Heart left ventricle (tissue), 16 donors: ENCODE measurements at regions not wholly inside any gene's neighbourhood (a gene's known extent, or its start where the extent isn't known, plus 50 kb on each side); places are given as distances from the start of the nearest gene placed in this dataset.

Experiments used
- ATAC-seq, 4 donors: fragments of 200-7000 bp; cut with Tn5 transposase; one replicate each; pipeline ENCODE4 v1.9.1; 2020 to 2022; ENCODE audit warnings: moderate library complexity in 4 of 4, mild to moderate bottlenecking in 3 of 4, moderate number of reproducible peaks in 1 of 4
- DNase-seq, 5 donors: peaks; one replicate each; pipeline ENCODE4 v3.0.0-alpha.2; 2020
- H3K27ac ChIP-seq, 12 donors: fragments of 200-600 bp; sonication (generic) in 4 of 12; one replicate each; pipeline versions ENCODE4 v1.5.0 to v1.8.0; 2016 to 2022; ENCODE audit warnings: mild to moderate bottlenecking in 2 of 12
- H3K27me3 ChIP-seq, 9 donors: fragments of 200-600 bp; sonication (generic) in 2 of 9; one replicate each; pipeline versions ENCODE4 v1.5.1 to v1.8.0; 2016 to 2022; ENCODE audit warnings: mild to moderate bottlenecking in 3 of 9
- H3K36me3 ChIP-seq, 9 donors: fragments of 200-600 bp; sonication (generic) in 2 of 9; one replicate each; pipeline versions ENCODE4 v1.5.0 to v1.8.0; 2018 to 2022; ENCODE audit warnings: mild to moderate bottlenecking in 2 of 9
- H3K4me1 ChIP-seq, 12 donors: fragments of 200-600 bp; sonication (generic) in 4 of 12; one replicate each; pipeline versions ENCODE4 v1.5.0 to v1.8.0; 2016 to 2022; ENCODE audit warnings: mild to moderate bottlenecking in 3 of 12
- H3K4me3 ChIP-seq, 12 donors: fragments of 200-600 bp; sonication (generic) in 4 of 12; one replicate each; pipeline versions ENCODE4 v1.5.0 to v1.8.0; 2017 to 2022; ENCODE audit warnings: mild to moderate bottlenecking in 9 of 12, moderate library complexity in 4 of 12
- H3K9me3 ChIP-seq, 12 donors: fragments of 200-600 bp; sonication (generic) in 4 of 12; one replicate each; pipeline versions ENCODE4 v1.5.0 to v1.8.0; 2016 to 2022; ENCODE audit warnings: mild to moderate bottlenecking in 1 of 12
- CTCF ChIP-seq, 12 donors: fragments of 200-600 bp; sonication (generic) in 4 of 12; IDR thresholded peaks; one replicate each; pipeline versions ENCODE4 v1.5.0 to v1.8.0; 2018 to 2022; ENCODE audit warnings: antibody characterized with exemption in 12 of 12, mild to moderate bottlenecking in 5 of 12
- POLR2A ChIP-seq, 2 donors: fragments of 450-650 bp; IDR thresholded peaks; one replicate each; pipeline ENCODE4 v1.6.1; 2017; ENCODE audit warnings: antibody characterized with exemption in 2 of 2, mild to moderate bottlenecking in 2 of 2, moderate library complexity in 2 of 2
- WGBS, 4 donors: extraction: QIAGEN DNeasy Blood & Tissue Kit in 2 of 4; methylation state at CpG; one replicate each; pipeline versions ENCODE4 v1.1.5 to v1.1.7; 2013 to 2018; 5-methylcytosine and 5-hydroxymethylcytosine counted together
- intact Hi-C, 10 donors: fragments of 100-400 bp; cut with DNase I; formaldehyde crosslinking; loops; one replicate each; pipeline versions ENCODE4 v1.11.1 to v1.14.2; 2022
- donor health status: ischemic (EF 13 %, LVEDD 7.1; RV severe dilation, severe dysfunction).
- donor health status: healthy with polysubstance abuse.
- donor health status: DM: no; HTN: yes; CAD: no.
- donor health status: DM: no; HTN: no; CAD: no.
- donor health status: ischemic (EF 25% LVEDD 6.9; RV normal size, moderate dysfunction).
- donor health status: ischemic (EF 25% LVEDD 5.7; RV mildly dilated, moderate dysfunction).
- donor health status: healthy.
- donor health status: DM: yes; HTN: yes; CAD: no.
- donor health status: ischemic (EF 35%, LVEDD 5.7; RV mildly dilated, moderate dysfunction).
- donor health status: nonischemic (EF 11% LVEDD 7.7; RV severe dilation, severe dysfunction).
- donor health status: DM: yes; HTN: yes; CAD: no.
- donor health status: PGD.
- donor health status: ischemic (EF 29% LVEDD 5.4; RV normal size, mild dysfunction).
- donor health status: nonischemic (EF 23%, LVEDD 6.1; RV moderate dilation, normal function).

GRCh38 chr13:63427170-63427569, 2011.5 kb upstream of the PCDH20 start:
- Histone ChIP-seq H3K4me3 (no peak overlapping the region), H3K36me3 (no peaks in the 10 kb centered on the region), H3K27ac (no peak overlapping the region), H3K27me3 (no peaks in the 10 kb centered on the region), H3K9me3 (peaks cover 0 to 5% (median 0%) of the 10 kb centered on the region in 12 donors), H3K4me1 (no peaks in the 10 kb centered on the region)
- ATAC-seq (no peak), DNase-seq (no peak)
- intact Hi-C loops: no loop called here
- TF ChIP-seq CTCF (IDR thresholded peaks at IDR 0.05): no peak
- no peak for TF ChIP-seq POLR2A (IDR thresholded peaks at IDR 0.05)
- 85 to 98% (median 93%) methylated on average over 2 of the region's 2 CpGs for WGBS, 4 donors

GRCh38 chr13:63425131-63425530, 2009.5 kb upstream of the PCDH20 start:
- Histone ChIP-seq H3K9me3 (peaks cover 0 to 5% (median 0%) of the 10 kb centered on the region in 12 donors), H3K4me3 (no peak overlapping the region), H3K27me3 (no peaks in the 10 kb centered on the region), H3K36me3 (no peaks in the 10 kb centered on the region), H3K27ac (no peak overlapping the region), H3K4me1 (no peaks in the 10 kb centered on the region)
- intact Hi-C loops: no loop called here
- ATAC-seq (no peak), DNase-seq (no peak)
- WGBS, 4 donors: 51 to 59% (median 56%) methylated on average over 2 of the region's 2 CpGs
- TF ChIP-seq POLR2A (IDR thresholded peaks at IDR 0.05) (no peak), CTCF (IDR thresholded peaks at IDR 0.05) (no peak)

GRCh38 chr13:63421123-63421522, 2005.5 kb upstream of the PCDH20 start:
- TF ChIP-seq CTCF (IDR thresholded peaks at IDR 0.05) (no peak), POLR2A (IDR thresholded peaks at IDR 0.05) (no peak)
- intact Hi-C loops: no loop called here
- Histone ChIP-seq H3K36me3 (no peaks in the 10 kb centered on the region), H3K4me1 (no peaks in the 10 kb centered on the region), H3K27ac (no peak overlapping the region), H3K27me3 (no peaks in the 10 kb centered on the region), H3K9me3 (peaks cover 0 to 6% (median 0%) of the 10 kb centered on the region in 12 donors), H3K4me3 (no peak overlapping the region)
- 54 to 77% (median 71%) methylated on average over 3 of the region's 3 CpGs for WGBS, 4 donors
- no peak for ATAC-seq
- DNase-seq: no peak

- Histone ChIP-seq H3K27me3 (no peaks in the 10 kb centered on the region), H3K36me3 (no peaks in the 10 kb centered on the region), H3K9me3 (peaks cover 0 to 10% (median 0%) of the 10 kb centered on the region in 12 donors), H3K4me1 (no peaks in the 10 kb centered on the region), H3K27ac (no peak overlapping the region), H3K4me3 (no peak overlapping the region)
- DNase-seq (no peak), ATAC-seq (no peak)
- no peak for TF ChIP-seq CTCF (IDR thresholded peaks at IDR 0.05)
- no peak for TF ChIP-seq POLR2A (IDR thresholded peaks at IDR 0.05)
- intact Hi-C loops: no loop called here
These were observed 2005.0 kb upstream of the PCDH20 start for GRCh38 chr13:63420685-63421084.
